Testis (tissue), 2 donors: ENCODE measurements at regions not wholly inside any gene's neighbourhood (a gene's known extent, or its start where the extent isn't known, plus 50 kb on each side); places are given as distances from the start of the nearest gene placed in this dataset.

Experiments
- POLR2A ChIP-seq: fragments of 450-650 bp; IDR thresholded peaks from one replicate; pipeline ENCODE4 v1.6.1; 2017; ENCODE audit warnings: antibody characterized with exemption, mild to moderate bottlenecking, moderate library complexity
- TF ChIP-seq, protein P1 (sequence below), 3 experiments: fragments of 450-650 bp in 2 of 3; fragments of 200-600 bp in 1 of 3; sonication (generic) in 1 of 3; IDR thresholded peaks; one replicate each; pipeline ENCODE4 v1.5.1; 2016 to 2019; ENCODE audit warnings: antibody characterized with exemption in 3 of 3, mild to moderate bottlenecking in 2 of 3, moderate library complexity in 1 of 3

GRCh38 chr4:138875891-138876608, 139.5 kb upstream of the NOCT start:
- TF ChIP-seq, protein P1, sequence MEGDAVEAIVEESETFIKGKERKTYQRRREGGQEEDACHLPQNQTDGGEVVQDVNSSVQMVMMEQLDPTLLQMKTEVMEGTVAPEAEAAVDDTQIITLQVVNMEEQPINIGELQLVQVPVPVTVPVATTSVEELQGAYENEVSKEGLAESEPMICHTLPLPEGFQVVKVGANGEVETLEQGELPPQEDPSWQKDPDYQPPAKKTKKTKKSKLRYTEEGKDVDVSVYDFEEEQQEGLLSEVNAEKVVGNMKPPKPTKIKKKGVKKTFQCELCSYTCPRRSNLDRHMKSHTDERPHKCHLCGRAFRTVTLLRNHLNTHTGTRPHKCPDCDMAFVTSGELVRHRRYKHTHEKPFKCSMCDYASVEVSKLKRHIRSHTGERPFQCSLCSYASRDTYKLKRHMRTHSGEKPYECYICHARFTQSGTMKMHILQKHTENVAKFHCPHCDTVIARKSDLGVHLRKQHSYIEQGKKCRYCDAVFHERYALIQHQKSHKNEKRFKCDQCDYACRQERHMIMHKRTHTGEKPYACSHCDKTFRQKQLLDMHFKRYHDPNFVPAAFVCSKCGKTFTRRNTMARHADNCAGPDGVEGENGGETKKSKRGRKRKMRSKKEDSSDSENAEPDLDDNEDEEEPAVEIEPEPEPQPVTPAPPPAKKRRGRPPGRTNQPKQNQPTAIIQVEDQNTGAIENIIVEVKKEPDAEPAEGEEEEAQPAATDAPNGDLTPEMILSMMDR (IDR thresholded peaks at IDR 0.05): no peak
- TF ChIP-seq POLR2A: no peak
